BE2C (cell line): ENCODE measurements at regions not wholly inside any gene's neighbourhood (a gene's known extent, or its start where the extent isn't known, plus 50 kb on each side); places are given as distances from the start of the nearest gene placed in this dataset.
"Not testable (repeated sequence)": the region's sequence is repeated elsewhere in the genome, so short reads cannot be mapped to it uniquely, and the experiment has no call there.

Experiments
- DNase-seq: peaks from one replicate; pipeline ENCODE4 v3.0.0-alpha.2; 2020
- H3K27me3 ChIP-seq: fragments of 250-450 bp; sonication (Bioruptor Pico); 2 replicates; pipeline ENCODE4 v1.5.1; 2020; ENCODE audit warnings: mild to moderate bottlenecking
- H3K36me3 ChIP-seq: fragments of 250-450 bp; sonication (Bioruptor Pico); 2 replicates; pipeline ENCODE4 v1.5.1; 2020; ENCODE audit warnings: mild to moderate bottlenecking
- H3K4me1 ChIP-seq: fragments of 250-450 bp; sonication (Bioruptor Pico); 2 replicates; pipeline ENCODE4 v1.5.1; 2020
- H3K4me3 ChIP-seq: 2 replicates; pipeline ENCODE4 v1.5.1; 2011; ENCODE audit warnings: low read depth, low read length
- H3K9me3 ChIP-seq: fragments of 250-450 bp; sonication (Bioruptor Pico); 2 replicates; pipeline ENCODE4 v1.5.1; 2020
- TF ChIP-seq, protein P1 (sequence below): IDR thresholded peaks from 2 replicates; pipeline ENCODE4 v1.5.1; 2012; ENCODE audit warnings: mild to moderate bottlenecking, low read depth, low read length

DNA sequence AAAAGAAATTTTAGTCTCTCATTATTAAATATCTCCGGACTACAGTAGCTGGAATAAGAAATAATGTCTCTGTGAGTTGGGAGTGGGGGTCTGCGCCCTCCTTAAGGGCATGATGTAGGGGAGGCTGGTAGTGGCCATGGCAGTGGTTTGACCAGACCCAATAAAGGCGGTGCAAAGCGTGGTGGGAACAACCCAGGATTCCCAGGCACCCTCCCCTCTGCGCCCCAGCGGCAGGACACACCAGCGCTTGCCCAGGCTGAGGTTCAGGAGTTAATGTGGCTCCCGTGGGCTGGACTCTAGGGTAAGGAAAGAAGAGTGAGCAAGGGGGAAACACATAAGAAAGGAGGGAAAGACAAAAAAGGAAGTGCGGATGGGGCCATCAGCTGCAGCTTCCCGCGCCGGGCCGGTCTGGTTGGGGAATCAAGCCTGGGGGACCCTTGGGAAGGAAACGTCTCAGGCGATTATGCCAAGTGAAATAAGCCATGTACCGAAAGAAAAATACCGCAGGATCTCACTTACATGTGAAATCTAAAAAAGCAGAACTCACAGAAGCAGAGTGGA is 157.5 kb upstream of the SMIM31 start:
- H3K4me1 ChIP-seq, result no peaks in the 10 kb centered on the region
- H3K9me3 ChIP-seq, result no peaks in the 10 kb centered on the region
- H3K27me3 ChIP-seq, result no peaks in the 10 kb centered on the region
- no peaks in the 10 kb centered on the region for H3K36me3 ChIP-seq
- DNase-seq, result no peak
- no peak overlapping the region for H3K4me3 ChIP-seq
- TF ChIP-seq, protein P1, sequence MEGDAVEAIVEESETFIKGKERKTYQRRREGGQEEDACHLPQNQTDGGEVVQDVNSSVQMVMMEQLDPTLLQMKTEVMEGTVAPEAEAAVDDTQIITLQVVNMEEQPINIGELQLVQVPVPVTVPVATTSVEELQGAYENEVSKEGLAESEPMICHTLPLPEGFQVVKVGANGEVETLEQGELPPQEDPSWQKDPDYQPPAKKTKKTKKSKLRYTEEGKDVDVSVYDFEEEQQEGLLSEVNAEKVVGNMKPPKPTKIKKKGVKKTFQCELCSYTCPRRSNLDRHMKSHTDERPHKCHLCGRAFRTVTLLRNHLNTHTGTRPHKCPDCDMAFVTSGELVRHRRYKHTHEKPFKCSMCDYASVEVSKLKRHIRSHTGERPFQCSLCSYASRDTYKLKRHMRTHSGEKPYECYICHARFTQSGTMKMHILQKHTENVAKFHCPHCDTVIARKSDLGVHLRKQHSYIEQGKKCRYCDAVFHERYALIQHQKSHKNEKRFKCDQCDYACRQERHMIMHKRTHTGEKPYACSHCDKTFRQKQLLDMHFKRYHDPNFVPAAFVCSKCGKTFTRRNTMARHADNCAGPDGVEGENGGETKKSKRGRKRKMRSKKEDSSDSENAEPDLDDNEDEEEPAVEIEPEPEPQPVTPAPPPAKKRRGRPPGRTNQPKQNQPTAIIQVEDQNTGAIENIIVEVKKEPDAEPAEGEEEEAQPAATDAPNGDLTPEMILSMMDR, result no peak

DNA sequence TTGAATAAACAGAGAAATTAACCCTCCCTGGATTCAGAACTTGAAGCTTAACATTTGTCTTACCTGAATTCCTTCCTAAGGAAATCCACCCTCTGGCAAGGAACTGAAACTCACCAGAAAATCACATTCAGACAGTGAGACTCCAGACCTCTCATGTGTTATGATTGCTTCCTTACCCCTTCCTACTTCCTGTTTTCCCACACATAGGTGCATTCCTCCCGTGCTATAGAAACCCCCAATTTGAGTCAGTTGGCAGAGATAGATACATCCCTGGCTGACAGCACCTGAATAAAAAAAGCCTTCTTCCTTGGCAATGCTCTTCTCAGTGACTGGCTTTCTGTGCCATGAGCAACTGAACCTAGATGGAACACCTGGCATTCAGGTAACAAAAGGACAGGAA is 157.0 kb upstream of the SMIM31 start:
- no peak for DNase-seq
- Histone ChIP-seq H3K27me3 (no peaks in the 10 kb centered on the region), H3K4me1 (no peaks in the 10 kb centered on the region), H3K4me3 (no peak overlapping the region), H3K9me3 (no peaks in the 10 kb centered on the region), H3K36me3 (no peaks in the 10 kb centered on the region)
- TF ChIP-seq, protein P1, result no peak

DNA sequence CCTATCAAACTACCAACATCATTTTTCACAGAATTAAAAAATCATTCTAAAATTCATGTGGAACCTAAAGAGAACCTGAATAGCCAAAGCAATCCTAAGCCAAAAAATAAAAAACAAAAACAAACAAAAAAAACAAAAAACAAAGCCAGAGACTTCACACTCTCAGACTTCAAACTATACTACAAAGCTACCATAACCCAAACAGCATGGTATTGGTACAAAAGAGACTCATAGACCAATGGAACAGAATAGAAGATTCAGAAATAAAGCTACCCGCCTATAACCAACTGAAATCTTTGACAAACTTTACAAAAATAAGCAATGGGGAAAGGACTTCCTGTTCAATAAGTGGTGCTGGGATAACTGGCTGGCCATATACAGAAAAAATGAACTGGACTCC is 152.3 kb upstream of the SMIM31 start:
- Histone ChIP-seq H3K9me3 (no peaks in the 10 kb centered on the region), H3K27me3 (no peaks in the 10 kb centered on the region), H3K4me3 (no peak overlapping the region), H3K4me1 (no peaks in the 10 kb centered on the region), H3K36me3 (no peaks in the 10 kb centered on the region)
- no peak for DNase-seq
- TF ChIP-seq, protein P1, result no peak

DNA sequence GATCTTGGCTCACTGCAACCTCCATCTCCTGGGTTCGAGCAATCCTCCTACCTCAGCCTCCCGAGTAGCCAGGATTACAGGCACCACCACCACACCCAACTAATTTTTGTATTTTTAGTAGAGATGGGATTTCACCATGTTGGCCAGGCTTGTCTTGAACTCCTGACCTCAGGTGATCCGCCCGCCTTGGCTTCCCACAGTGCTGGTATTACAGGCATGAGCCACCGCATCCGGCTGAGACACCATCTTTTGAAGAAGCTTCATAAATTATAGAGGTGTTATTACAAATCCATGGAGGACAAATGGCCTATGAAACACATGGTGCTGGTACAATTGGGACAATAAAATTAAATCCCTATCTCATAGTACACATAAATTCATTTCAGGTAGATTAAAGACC is 148.1 kb upstream of the SMIM31 start:
- not testable (repeated sequence) for H3K9me3 ChIP-seq, DNase-seq, H3K4me3 ChIP-seq, H3K4me1 ChIP-seq, H3K27me3 ChIP-seq, H3K36me3 ChIP-seq

DNA sequence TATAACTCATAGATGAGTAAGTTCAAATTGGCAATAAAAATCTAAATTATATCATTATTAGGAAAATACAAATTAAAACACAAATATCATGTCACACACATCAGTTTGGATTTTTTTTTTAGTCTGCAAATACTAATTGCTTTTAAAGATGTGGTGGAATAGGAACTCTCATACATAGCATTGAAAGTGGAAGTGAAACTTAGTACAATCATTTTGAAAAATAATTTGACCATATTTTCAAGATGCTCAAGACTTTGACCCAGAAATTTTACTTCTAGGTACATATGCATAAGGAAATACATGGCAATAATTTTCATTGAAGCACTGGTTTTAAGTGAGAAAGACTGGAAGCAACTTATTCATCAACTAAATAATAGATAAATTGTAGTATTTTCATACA is 147.5 kb upstream of the SMIM31 start:
- H3K27me3 ChIP-seq, result no peaks in the 10 kb centered on the region
- DNase-seq, result no peak
- H3K9me3 ChIP-seq, result no peaks in the 10 kb centered on the region
- TF ChIP-seq, protein P1, result no peak
- no peaks in the 10 kb centered on the region for H3K4me1 ChIP-seq
- no peaks in the 10 kb centered on the region for H3K36me3 ChIP-seq
- no peak overlapping the region for H3K4me3 ChIP-seq

DNA sequence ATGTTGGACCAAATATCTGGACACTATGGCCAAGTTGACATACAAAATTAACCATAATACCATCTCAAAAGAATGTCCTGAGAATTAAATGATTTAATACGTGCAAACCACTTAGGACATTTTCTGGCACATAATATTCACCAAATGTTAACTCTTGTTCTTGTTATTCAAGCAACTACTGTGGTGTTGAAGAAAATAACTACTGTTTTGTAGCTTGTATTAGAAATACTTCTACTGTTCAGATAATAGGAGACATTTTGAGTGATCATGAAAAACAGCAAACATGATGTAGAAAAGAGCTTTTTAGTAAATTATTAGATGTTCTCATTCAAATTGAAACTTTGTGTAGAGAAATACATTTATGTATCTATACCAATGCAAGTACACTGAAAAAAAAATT is 140.7 kb upstream of the SMIM31 start:
- no peak for DNase-seq
- H3K4me1 ChIP-seq, result no peaks in the 10 kb centered on the region
- no peaks in the 10 kb centered on the region for H3K36me3 ChIP-seq
- H3K4me3 ChIP-seq, result no peak overlapping the region
- TF ChIP-seq, protein P1, result no peak
- H3K27me3 ChIP-seq, result no peaks in the 10 kb centered on the region
- H3K9me3 ChIP-seq, result no peaks in the 10 kb centered on the region

DNA sequence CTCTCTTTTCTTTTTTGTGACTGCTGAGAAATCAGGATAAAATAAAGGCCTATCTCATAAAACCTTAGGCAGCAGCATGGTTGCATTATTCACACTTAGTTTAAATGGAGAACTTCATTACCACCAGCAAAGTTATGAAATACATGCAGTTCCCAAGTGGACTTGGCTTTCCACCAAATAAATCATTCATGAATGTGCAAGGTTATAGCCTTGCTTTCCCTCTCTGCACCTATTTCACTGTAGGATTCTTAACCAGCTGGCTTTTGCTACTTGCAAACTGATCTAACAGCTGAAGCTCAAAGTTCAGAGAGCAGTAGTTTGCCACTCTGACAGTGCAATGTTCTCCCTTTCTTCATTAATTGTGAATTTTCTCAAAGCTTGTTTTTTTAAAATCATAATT is 140.1 kb upstream of the SMIM31 start:
- H3K9me3 ChIP-seq, result no peaks in the 10 kb centered on the region
- H3K4me1 ChIP-seq, result no peaks in the 10 kb centered on the region
- DNase-seq, result no peak
- H3K36me3 ChIP-seq, result no peaks in the 10 kb centered on the region
- no peaks in the 10 kb centered on the region for H3K27me3 ChIP-seq
- TF ChIP-seq, protein P1, result no peak
- H3K4me3 ChIP-seq, result no peak overlapping the region
